Left ventricle myocardium inferior (tissue), 1 donor: ENCODE measurements at regions not wholly inside any gene's neighbourhood (a gene's known extent, or its start where the extent isn't known, plus 50 kb on each side); places are given as distances from the start of the nearest gene placed in this dataset.

Experiments
- DNase-seq: peaks from one replicate; pipeline ENCODE4 v3.0.0-alpha.2; 2020
- H3K27ac ChIP-seq: fragments of 200-600 bp; replicated peaks from 2 replicates; pipeline ENCODE4 v1.8.0; 2021
- H3K27me3 ChIP-seq: fragments of 200-600 bp; 2 replicates; pipeline ENCODE4 v1.8.0; 2021; ENCODE audit warnings: low read depth
- H3K36me3 ChIP-seq: fragments of 200-600 bp; 2 replicates; pipeline ENCODE4 v1.8.0; 2021
- H3K4me1 ChIP-seq: fragments of 200-600 bp; 2 replicates; pipeline ENCODE4 v1.8.0; 2021
- H3K4me3 ChIP-seq: fragments of 200-600 bp; 2 replicates; pipeline ENCODE4 v1.8.0; 2021; ENCODE audit warnings: mild to moderate bottlenecking, moderate library complexity
- H3K9me3 ChIP-seq: fragments of 200-600 bp; replicated peaks from 2 replicates; pipeline ENCODE4 v1.8.0; 2021
- CTCF ChIP-seq: fragments of 200-600 bp; IDR thresholded peaks from 2 replicates; pipeline ENCODE4 v1.8.0; 2021; ENCODE audit warnings: antibody characterized with exemption, mild to moderate bottlenecking, borderline replicate concordance
- intact Hi-C: fragments of 100-400 bp; cut with micrococcal nuclease; formaldehyde crosslinking; loops from one replicate; pipeline ENCODE4 v1.11.0; 2022
- donor health status: DM: no; HTN: yes; CAD: no; lungs with severe emphysema.

GRCh38 chr17:52710363-52710901 lies 551.9 kb upstream of the CA10 start:
- Histone ChIP-seq H3K36me3 (no peaks in the 10 kb centered on the region), H3K27me3 (no peaks in the 10 kb centered on the region), H3K9me3 (no peaks in the 10 kb centered on the region), H3K27ac (no peak overlapping the region), H3K4me1 (no peaks in the 10 kb centered on the region), H3K4me3 (no peak overlapping the region)
- intact Hi-C loops = no loop called here
- no peak for TF ChIP-seq CTCF
- DNase-seq = no peak

DNA sequence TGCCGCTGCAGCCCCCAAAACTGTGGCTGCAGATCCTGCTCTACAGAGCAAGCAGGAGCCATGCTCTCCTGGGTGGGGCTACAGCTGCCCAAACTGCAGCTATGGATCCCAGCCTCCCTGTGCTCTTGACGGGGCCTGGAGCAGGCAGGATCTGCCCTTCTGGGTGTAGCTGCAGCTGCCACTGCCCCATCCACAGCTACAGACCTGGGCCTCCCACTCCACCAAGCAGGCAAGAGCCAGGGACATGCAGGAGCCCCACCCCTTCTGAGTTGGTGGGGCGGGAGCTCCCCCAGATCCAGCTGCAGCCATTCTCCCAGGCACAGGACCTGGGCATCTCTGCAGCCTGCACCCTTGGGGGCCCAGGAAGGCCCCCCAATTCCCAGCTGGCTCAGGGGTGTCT lies 551.2 kb upstream of the CA10 start:
- H3K4me3 ChIP-seq = no peak overlapping the region
- no peak overlapping the region for H3K27ac ChIP-seq
- DNase-seq = no peak
- no peaks in the 10 kb centered on the region for H3K36me3 ChIP-seq
- no peak for TF ChIP-seq CTCF
- H3K27me3 ChIP-seq = no peaks in the 10 kb centered on the region
- H3K4me1 ChIP-seq = no peaks in the 10 kb centered on the region
- no peaks in the 10 kb centered on the region for H3K9me3 ChIP-seq
- intact Hi-C loops = no loop called here

GRCh38 chr17:52696362-52696761 lies 537.8 kb upstream of the CA10 start:
- H3K36me3 ChIP-seq = no peaks in the 10 kb centered on the region
- H3K27ac ChIP-seq = no peak overlapping the region
- H3K9me3 ChIP-seq = no peaks in the 10 kb centered on the region
- no peak for TF ChIP-seq CTCF
- intact Hi-C loops = no loop called here
- H3K4me1 ChIP-seq = no peaks in the 10 kb centered on the region
- no peak for DNase-seq
- no peak overlapping the region for H3K4me3 ChIP-seq
- H3K27me3 ChIP-seq = no peaks in the 10 kb centered on the region

DNA sequence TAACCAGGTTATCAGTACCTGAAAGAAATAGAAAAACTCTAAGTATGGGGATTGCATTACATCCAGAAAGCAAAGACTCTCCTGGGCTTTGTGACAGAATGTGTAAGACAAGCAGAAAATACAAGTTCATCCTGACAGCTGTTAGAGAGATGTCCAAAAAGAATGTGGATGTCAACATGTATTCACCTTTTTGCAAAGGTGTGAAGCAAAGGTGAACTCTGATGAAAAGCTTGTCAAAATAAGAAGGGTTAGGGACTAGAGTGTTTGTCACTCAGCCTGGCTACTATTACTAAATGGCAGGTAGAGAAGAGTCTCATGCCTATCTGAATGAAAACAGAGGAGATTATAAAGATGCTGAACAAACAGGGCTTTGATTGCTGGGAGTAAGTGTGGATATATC lies 527.6 kb upstream of the CA10 start:
- H3K9me3 ChIP-seq = peaks cover 6% of the 10 kb centered on the region
- no peak for TF ChIP-seq CTCF
- no peaks in the 10 kb centered on the region for H3K27me3 ChIP-seq
- no peak overlapping the region for H3K4me3 ChIP-seq
- H3K27ac ChIP-seq = no peak overlapping the region
- intact Hi-C loops = no loop called here
- H3K4me1 ChIP-seq = no peaks in the 10 kb centered on the region
- H3K36me3 ChIP-seq = no peaks in the 10 kb centered on the region
- DNase-seq = no peak

DNA sequence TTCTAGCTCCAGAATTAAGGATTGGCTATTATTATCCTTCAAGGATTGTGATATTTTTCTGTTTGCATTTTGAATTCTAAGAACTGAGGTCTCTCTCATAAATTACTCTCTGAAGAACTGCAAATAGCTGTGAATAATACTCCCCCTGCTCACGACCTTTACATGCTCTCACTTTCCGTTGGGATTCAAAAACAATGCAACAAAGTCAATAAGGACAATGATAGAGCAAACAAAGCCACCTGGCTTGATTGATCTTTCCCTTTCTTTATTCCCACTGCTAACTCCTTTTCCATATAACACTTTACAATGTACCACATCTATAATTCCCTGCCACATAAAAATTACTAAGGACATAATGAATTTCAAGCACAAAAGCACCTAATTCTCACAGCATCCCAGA lies 523.0 kb upstream of the CA10 start:
- no peaks in the 10 kb centered on the region for H3K36me3 ChIP-seq
- no peaks in the 10 kb centered on the region for H3K4me1 ChIP-seq
- TF ChIP-seq CTCF = no peak
- no peak for DNase-seq
- H3K9me3 ChIP-seq = peaks cover 43% of the 10 kb centered on the region
- H3K4me3 ChIP-seq = no peak overlapping the region
- intact Hi-C loops = no loop called here
- no peak overlapping the region for H3K27ac ChIP-seq
- no peaks in the 10 kb centered on the region for H3K27me3 ChIP-seq

DNA sequence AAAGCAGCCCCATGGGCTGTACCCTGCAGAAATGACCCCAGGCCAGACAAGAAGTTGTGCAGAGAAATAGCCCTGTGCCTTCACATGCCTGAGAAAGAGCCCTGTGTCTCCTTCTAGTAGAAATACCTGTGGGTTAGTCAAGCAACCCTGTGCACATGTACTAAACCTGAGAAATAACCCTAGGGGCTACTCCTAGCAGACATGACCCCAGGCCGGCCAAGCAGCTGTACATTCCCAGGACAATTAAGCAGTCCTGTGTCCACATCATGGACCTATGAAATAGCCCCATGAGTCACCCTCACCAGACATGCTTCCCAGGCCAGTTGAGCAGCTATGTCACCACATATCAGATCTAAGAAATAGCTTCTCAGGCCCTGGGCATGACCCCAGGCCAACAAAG lies 519.7 kb upstream of the CA10 start:
- Histone ChIP-seq H3K4me1 (no peaks in the 10 kb centered on the region), H3K4me3 (no peak overlapping the region), H3K9me3 (peaks cover 43% of the 10 kb centered on the region), H3K27me3 (no peaks in the 10 kb centered on the region), H3K27ac (no peak overlapping the region), H3K36me3 (no peaks in the 10 kb centered on the region)
- DNase-seq = no peak
- TF ChIP-seq CTCF = no peak
- intact Hi-C loops = no loop called here
